HG03159 (cell line): ENCODE measurements at regions not wholly inside any gene's neighbourhood (a gene's known extent, or its start where the extent isn't known, plus 50 kb on each side); places are given as distances from the start of the nearest gene placed in this dataset.

Experiments used
- ATAC-seq: cut with Tn5 transposase; IDR thresholded peaks from one replicate; pipeline ENCODE4 v1.9.1; 2021; ENCODE audit warnings: mild to moderate bottlenecking, moderate library complexity; ENCODE audit not compliant: unreplicated experiment

GRCh38 chr3:80113331-80113730, 345.5 kb upstream of the ROBO1 start:
- no peak for ATAC-seq

- ATAC-seq, result no peak
Measured at GRCh38 chr3:80099559-80100066, 331.8 kb upstream of the ROBO1 start.

GRCh38 chr3:80097674-80098073, 329.9 kb upstream of the ROBO1 start:
- no peak for ATAC-seq

- no peak for ATAC-seq
Measured at GRCh38 chr3:80096909-80097308, 329.1 kb upstream of the ROBO1 start.

GRCh38 chr3:80094589-80094988, 326.8 kb upstream of the ROBO1 start:
- no peak for ATAC-seq

GRCh38 chr3:80087767-80088166, 320.0 kb upstream of the ROBO1 start:
- no peak for ATAC-seq

- ATAC-seq, result no peak
Measured at GRCh38 chr3:80086426-80086825, 318.6 kb upstream of the ROBO1 start.

GRCh38 chr3:80079886-80080285, 312.1 kb upstream of the ROBO1 start:
- ATAC-seq, result no peak

- no peak for ATAC-seq
Measured at GRCh38 chr3:80068459-80068858, 300.7 kb upstream of the ROBO1 start.

- no peak for ATAC-seq
Measured at GRCh38 chr3:80063535-80063934, 295.7 kb upstream of the ROBO1 start.

- ATAC-seq, result no peak
Measured at GRCh38 chr3:80060664-80061063, 292.9 kb upstream of the ROBO1 start.

- no peak for ATAC-seq
Measured at GRCh38 chr3:80055306-80055705, 287.5 kb upstream of the ROBO1 start.

- no peak for ATAC-seq
Measured at GRCh38 chr3:80052271-80052670, 284.5 kb upstream of the ROBO1 start.

GRCh38 chr3:80051602-80051962, 283.8 kb upstream of the ROBO1 start:
- no peak for ATAC-seq

- ATAC-seq, result no peak
Measured at GRCh38 chr3:80050826-80051601, 283.2 kb upstream of the ROBO1 start.

GRCh38 chr3:80043226-80043625, 275.4 kb upstream of the ROBO1 start:
- ATAC-seq, result no peak

- no peak for ATAC-seq
Measured at GRCh38 chr3:80040067-80040466, 272.3 kb upstream of the ROBO1 start.

- no peak for ATAC-seq
Measured at GRCh38 chr3:80036176-80036575, 268.4 kb upstream of the ROBO1 start.

- ATAC-seq, result no peak
Measured at GRCh38 chr3:80035021-80035420, 267.2 kb upstream of the ROBO1 start.

GRCh38 chr3:80023010-80023409, 255.2 kb upstream of the ROBO1 start:
- no peak for ATAC-seq

- ATAC-seq, result no peak
Measured at GRCh38 chr3:80018375-80018774, 250.6 kb upstream of the ROBO1 start.

GRCh38 chr3:80017369-80017768, 249.6 kb upstream of the ROBO1 start:
- no peak for ATAC-seq

- ATAC-seq, result no peak
Measured at GRCh38 chr3:80014576-80014975, 246.8 kb upstream of the ROBO1 start.
